K562 (cell line): ENCODE measurements at regions not wholly inside any gene's neighbourhood (a gene's known extent, or its start where the extent isn't known, plus 50 kb on each side); places are given as distances from the start of the nearest gene placed in this dataset.

Experiments
- ATAC-seq: fragments of 200-7000 bp; cut with Tn5 transposase; 3 replicates; pipeline ENCODE4 v1.9.1; 2020; ENCODE audit warnings: moderate library complexity
- BruUV-seq: library from RNA; stranded (reverse); fragments of 400-500 nt; replicated peaks from 2 replicates; lab custom pipeline; 2021; lab: Mats Ljungman, UMichigan
- CTCF ChIA-PET: fragments of 300-600 bp; formaldehyde crosslinking; extraction: SDS; loops from one replicate; lab custom pipeline; 2021; ENCODE audit warnings: low intra/inter-chr PET ratio; lab: Yijun Ruan, JAX
- POLR2A ChIA-PET: fragments of 300-600, 350-650 bp; sonication (Branson Sonifier 250); formaldehyde crosslinking; extraction: SDS; loops from one replicate; lab custom pipeline; 2021; ENCODE audit warnings: antibody characterized with exemption, inconsistent platforms; lab: Yijun Ruan, JAX
- DNase-seq, 4 experiments: peaks; one replicate each; pipeline versions ENCODE4 v3.0.0 to v3.0.0-alpha.2; 2011 to 2018; ENCODE audit warnings: low spot score in 3 of 4, mixed read lengths in 3 of 4; ENCODE audit errors: extremely low read depth in 1 of 4
- FAIRE-seq: peaks from 2 replicates; lab custom pipeline; 2011; peaks lifted over from hg19 to GRCh38; lab: Jason Lieb, UNC
- H2AFZ ChIP-seq: 2 replicates; pipeline ENCODE4 v1.6.0; 2011; ENCODE audit warnings: low read depth, low read length, control low read depth, inconsistent platforms
- H3K27ac ChIP-seq: fragments of 200-600 bp; 3 replicates; pipeline ENCODE4 v1.8.0; 2011; ENCODE audit warnings: low read depth, mild to moderate bottlenecking, control low read depth, inconsistent platforms, low read length, moderate library complexity, mixed read lengths; ENCODE audit errors: extremely low read depth
- H3K27me3 ChIP-seq, 2 experiments: fragments of 300-600 bp in 1 of 2; 2 replicates in 1 of 2; 3 replicates in 1 of 2; pipeline versions ENCODE4 v1.6.0 to v1.8.0; 2011; ENCODE audit warnings: inconsistent platforms in 2 of 2, low read length in 2 of 2, mild to moderate bottlenecking in 1 of 2, mixed read lengths in 1 of 2, moderate library complexity in 1 of 2; ENCODE audit not compliant: control insufficient read depth in 2 of 2, insufficient read depth in 2 of 2
- H3K36me3 ChIP-seq: fragments of 300-600 bp; 3 replicates; pipeline ENCODE4 v1.8.0; 2011; ENCODE audit warnings: mild to moderate bottlenecking, low read length, inconsistent platforms; ENCODE audit not compliant: control insufficient read depth, insufficient read depth
- H3K4me1 ChIP-seq, 2 experiments: fragments of 200-600 bp in 1 of 2; replicated peaks in 1 of 2; 2 replicates in 1 of 2; 3 replicates in 1 of 2; pipeline versions ENCODE4 v1.5.1 to v1.8.0; 2011; ENCODE audit warnings: inconsistent platforms in 2 of 2, low read length in 2 of 2, mild to moderate bottlenecking in 1 of 2, mixed read lengths in 1 of 2, moderate library complexity in 1 of 2; ENCODE audit not compliant: control insufficient read depth in 2 of 2, insufficient read depth in 2 of 2
- H3K4me2 ChIP-seq: 2 replicates; pipeline ENCODE4 v1.6.1; 2011; ENCODE audit warnings: low read length, control low read depth, inconsistent platforms, mixed read lengths; ENCODE audit not compliant: insufficient read depth
- H3K4me3 ChIP-seq: fragments of 200-600 bp; sonication (generic), shearing (Covaris generic); 2 replicates; pipeline ENCODE4 v1.5.1; 2016; ENCODE audit warnings: control low read depth, inconsistent platforms
- H3K79me2 ChIP-seq: fragments of 200-600 bp; 3 replicates; pipeline ENCODE4 v1.8.0; 2011; ENCODE audit warnings: low read length, inconsistent platforms; ENCODE audit not compliant: control insufficient read depth, insufficient read depth
- H3K9ac ChIP-seq, 2 experiments: 2 replicates each; pipeline versions ENCODE4 v1.6.0 to v1.6.1; 2011; ENCODE audit warnings: low read depth in 2 of 2, low read length in 2 of 2, control low read depth in 1 of 2, inconsistent platforms in 1 of 2, mild to moderate bottlenecking in 1 of 2, mixed read lengths in 1 of 2; ENCODE audit not compliant: insufficient read depth in 1 of 2
- H3K9me1 ChIP-seq: one replicate; pipeline ENCODE4 v1.6.0; 2011; ENCODE audit warnings: inconsistent platforms, mild to moderate bottlenecking, low read length, moderate library complexity; ENCODE audit not compliant: control insufficient read depth, insufficient read depth
- H3K9me3 ChIP-seq: replicated peaks from 2 replicates; pipeline ENCODE4 v1.5.1; 2011; ENCODE audit warnings: low read depth, low read length, inconsistent platforms; ENCODE audit not compliant: control insufficient read depth, insufficient read depth
- H4K20me1 ChIP-seq: replicated peaks from 2 replicates; pipeline ENCODE4 v1.6.1; 2011; ENCODE audit warnings: low read length, inconsistent platforms, mixed read lengths; ENCODE audit not compliant: control insufficient read depth, insufficient read depth
- BCOR ChIP-seq: fragments of 450-650 bp; IDR thresholded peaks from 2 replicates; pipeline ENCODE4 v1.6.1; 2016
- CHD7 ChIP-seq: fragments of 200-600 bp; sonication (generic); IDR thresholded peaks from one replicate; pipeline ENCODE4 v1.6.1; 2012; ENCODE audit warnings: mild to moderate bottlenecking, low read depth, low read length, inconsistent platforms
- DPF2 ChIP-seq: fragments of 450-650 bp; IDR thresholded peaks from 2 replicates; pipeline ENCODE4 v1.6.1; 2016
- GATA2 ChIP-seq: sonication (generic); formaldehyde crosslinking; IDR thresholded peaks from 2 replicates; pipeline ENCODE4 v1.4.0; 2020; ENCODE audit warnings: mild to moderate bottlenecking, missing genetic modification reagents
- HDAC3 ChIP-seq: fragments of 450-650 bp; IDR thresholded peaks from 2 replicates; pipeline ENCODE4 v1.6.1; 2018; ENCODE audit warnings: borderline replicate concordance, mild to moderate bottlenecking, moderate library complexity; ENCODE audit not compliant: partially characterized antibody
- ZNF436 ChIP-seq: fragments of 250-450, 450-650 bp; sonication (Bioruptor Pico); formaldehyde crosslinking; IDR thresholded peaks from 2 replicates; pipeline ENCODE4 v1.7.0; 2020; ENCODE audit warnings: mild to moderate bottlenecking
- in situ Hi-C: fragments of 300-500 bp; cut with MboI; formaldehyde crosslinking; loops from 4 replicates; pipeline ENCODE4 v1.15.0; 2018; ENCODE audit warnings: inconsistent platforms, mixed read lengths
- intact Hi-C: fragments of 100-400 bp; cut with micrococcal nuclease; formaldehyde crosslinking; loops from 2 replicates; pipeline ENCODE4 v1.14.2; 2022

DNA sequence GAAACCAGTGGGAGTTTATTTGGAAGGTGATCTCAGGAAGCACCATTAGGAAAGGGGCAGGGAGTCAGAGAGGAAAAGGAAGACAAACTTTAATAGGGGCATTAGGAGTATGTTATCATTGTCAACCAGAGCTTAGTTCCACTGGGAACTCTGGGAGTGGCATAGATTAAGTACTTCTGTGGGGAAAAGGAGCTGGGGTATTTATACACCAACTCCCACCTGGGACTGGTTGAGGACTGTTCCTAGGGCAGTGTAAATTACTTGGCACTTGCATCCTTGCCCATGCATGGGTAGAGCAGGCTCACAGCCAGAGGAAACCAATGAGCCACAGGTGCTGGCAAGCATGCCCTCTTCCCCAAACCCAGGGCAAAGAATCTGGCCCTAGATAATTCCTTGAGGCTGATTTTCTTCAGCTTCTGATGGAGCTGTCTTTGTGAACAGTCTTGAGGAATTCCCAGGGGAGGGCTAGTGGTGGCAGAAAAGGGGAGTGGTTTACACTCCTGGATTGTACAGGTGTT, 541.2 kb downstream of the MIAT start:
- ATAC-seq (no peak), FAIRE-seq (no peak), DNase-seq (no peak)
- ChIA-PET CTCF (no interaction called here), POLR2A (no interaction called here)
- Histone ChIP-seq H3K9me1 (no peaks in the 10 kb centered on the region), H3K9ac (no peak overlapping the region), H4K20me1 (no peaks in the 10 kb centered on the region), H2AFZ (no peak overlapping the region), H3K79me2 (no peaks in the 10 kb centered on the region), H3K27me3 (no peaks in the 10 kb centered on the region; a peak in 1 of 5 replicates), H3K9me3 (no peaks in the 10 kb centered on the region), H3K4me2 (no peak overlapping the region), H3K4me1 (no peaks in the 10 kb centered on the region), H3K27ac (no peak overlapping the region), H3K36me3 (no peaks in the 10 kb centered on the region), H3K4me3 (no peak overlapping the region)
- in situ Hi-C loops, result no loop called here
- intact Hi-C loops, result no loop called here
- no TSS peak for BruUV-seq
- no peak for TF ChIP-seq CHD7
- TF ChIP-seq HDAC3, result no peak
- no peak for TF ChIP-seq ZNF436 (CRISPR knock-in tag)
- no peak for TF ChIP-seq BCOR
- TF ChIP-seq GATA2, result no peak
- no peak for TF ChIP-seq DPF2
